ENCODE measurements at regions not wholly inside any gene's neighbourhood (a gene's known extent, or its start where the extent isn't known, plus 50 kb on each side); places are given as distances from the start of the nearest gene placed in this dataset.

GRCh38 chr13:109569958-109570711 is 216.2 kb downstream of the IRS2 start:
- TF ChIP-seq TCF7L2 (IDR thresholded peaks at IDR 0.05; ENCODE audit: borderline replicate concordance, low read depth, low read length): no peak
- no peak for TF ChIP-seq ZNF24 (tag by site-specific recombination; IDR thresholded peaks at IDR 0.05)
- TF ChIP-seq ZNF248 (tag by site-specific recombination; IDR thresholded peaks at IDR 0.05): no peak
- no peak for TF ChIP-seq PRDM1 (tag by site-specific recombination; IDR thresholded peaks at IDR 0.05)
- TF ChIP-seq, protein P1, sequence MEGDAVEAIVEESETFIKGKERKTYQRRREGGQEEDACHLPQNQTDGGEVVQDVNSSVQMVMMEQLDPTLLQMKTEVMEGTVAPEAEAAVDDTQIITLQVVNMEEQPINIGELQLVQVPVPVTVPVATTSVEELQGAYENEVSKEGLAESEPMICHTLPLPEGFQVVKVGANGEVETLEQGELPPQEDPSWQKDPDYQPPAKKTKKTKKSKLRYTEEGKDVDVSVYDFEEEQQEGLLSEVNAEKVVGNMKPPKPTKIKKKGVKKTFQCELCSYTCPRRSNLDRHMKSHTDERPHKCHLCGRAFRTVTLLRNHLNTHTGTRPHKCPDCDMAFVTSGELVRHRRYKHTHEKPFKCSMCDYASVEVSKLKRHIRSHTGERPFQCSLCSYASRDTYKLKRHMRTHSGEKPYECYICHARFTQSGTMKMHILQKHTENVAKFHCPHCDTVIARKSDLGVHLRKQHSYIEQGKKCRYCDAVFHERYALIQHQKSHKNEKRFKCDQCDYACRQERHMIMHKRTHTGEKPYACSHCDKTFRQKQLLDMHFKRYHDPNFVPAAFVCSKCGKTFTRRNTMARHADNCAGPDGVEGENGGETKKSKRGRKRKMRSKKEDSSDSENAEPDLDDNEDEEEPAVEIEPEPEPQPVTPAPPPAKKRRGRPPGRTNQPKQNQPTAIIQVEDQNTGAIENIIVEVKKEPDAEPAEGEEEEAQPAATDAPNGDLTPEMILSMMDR (tag by site-specific recombination; IDR thresholded peaks at IDR 0.05): no peak
- no peak for TF ChIP-seq ZNF433 (tag by site-specific recombination; IDR thresholded peaks at IDR 0.05; ENCODE audit: low read depth)
